GM12891 (cell line): ENCODE measurements at regions not wholly inside any gene's neighbourhood (a gene's known extent, or its start where the extent isn't known, plus 50 kb on each side); places are given as distances from the start of the nearest gene placed in this dataset.
A peak's percentile ranks its signal among the peaks of the same experiment; 100 is the strongest.

Experiments
- DNase-seq: peaks from one replicate; pipeline ENCODE4 v3.0.0; 2011; ENCODE audit warnings: low spot score; ENCODE audit not compliant: insufficient read length
- FAIRE-seq: peaks from 2 replicates; lab custom pipeline; 2011; peaks lifted over from hg19 to GRCh38; lab: Jason Lieb, UNC
- PAX5 ChIP-seq: IDR thresholded peaks from 2 replicates; pipeline ENCODE4 v1.6.1; 2011; ENCODE audit warnings: low read length, moderate library complexity, mild to moderate bottlenecking; ENCODE audit not compliant: insufficient read depth, severe bottlenecking
- POLR2A ChIP-seq: IDR thresholded peaks from 2 replicates; pipeline ENCODE4 v1.6.1; 2011; ENCODE audit warnings: low read depth, low read length, control low read depth
- POLR2AphosphoS5 ChIP-seq: IDR thresholded peaks from 2 replicates; pipeline ENCODE4 v1.6.1; 2011; ENCODE audit warnings: low read depth, low read length, control low read depth
- POU2F2 ChIP-seq: IDR thresholded peaks from 2 replicates; pipeline ENCODE4 v1.6.1; 2011; ENCODE audit warnings: low read depth, mild to moderate bottlenecking, control low read depth, low read length, moderate library complexity
- SPI1 ChIP-seq: IDR thresholded peaks from 2 replicates; pipeline ENCODE4 v1.6.1; 2011; ENCODE audit warnings: low read depth, low read length, control low read depth
- TAF1 ChIP-seq: IDR thresholded peaks from 2 replicates; pipeline ENCODE4 v1.6.1; 2011; ENCODE audit warnings: low read depth, low read length, control low read depth

- DNase-seq = no peak
- TF ChIP-seq SPI1 = peak; percentile 17; the same call in 1 of the 2 replicates
- TF ChIP-seq POU2F2 = no peak
- no peak for FAIRE-seq
Measured at GRCh38 chr9:22204240-22204639, 195.1 kb upstream of the CDKN2B start.

GRCh38 chr9:22206833-22207232, 197.7 kb upstream of the CDKN2B start:
- no peak for DNase-seq
- no peak for FAIRE-seq
- TF ChIP-seq PAX5 (peak; percentile 25), POLR2A (no peak), SPI1 (no peak), POLR2AphosphoS5 (no peak), TAF1 (no peak), POU2F2 (no peak)

- no peak for TF ChIP-seq POLR2A
- TF ChIP-seq SPI1 = no peak
- TF ChIP-seq TAF1 = no peak
- no peak for TF ChIP-seq PAX5
- TF ChIP-seq POLR2AphosphoS5 = no peak
- TF ChIP-seq POU2F2 = no peak
- no peak for FAIRE-seq
- no peak for DNase-seq
Measured at GRCh38 chr9:22208846-22209585, 199.9 kb upstream of the CDKN2B start.

- FAIRE-seq (no peak), DNase-seq (no peak)
- TF ChIP-seq TAF1 (no peak), POLR2A (no peak), SPI1 (no peak), PAX5 (no peak), POLR2AphosphoS5 (no peak), POU2F2 (no peak)
Measured at GRCh38 chr9:22210262-22210661, 201.2 kb upstream of the CDKN2B start.

GRCh38 chr9:22210936-22211335, 201.8 kb upstream of the CDKN2B start:
- DNase-seq (no peak), FAIRE-seq (no peak)
- TF ChIP-seq TAF1 (no peak), SPI1 (no peak), POLR2AphosphoS5 (no peak), PAX5 (no peak), POU2F2 (no peak), POLR2A (no peak)

- TF ChIP-seq POU2F2 = no peak
- TF ChIP-seq SPI1 = no peak
- no peak for TF ChIP-seq TAF1
- TF ChIP-seq POLR2A = no peak
- TF ChIP-seq POLR2AphosphoS5 = no peak
- TF ChIP-seq PAX5 = no peak
- FAIRE-seq (no peak), DNase-seq (no peak)
Measured at GRCh38 chr9:22211588-22212360, 202.7 kb upstream of the CDKN2B start.

GRCh38 chr9:22214021-22214420, 204.9 kb upstream of the CDKN2B start:
- TF ChIP-seq SPI1 (no peak), TAF1 (no peak), POU2F2 (no peak), POLR2AphosphoS5 (no peak), POLR2A (no peak), PAX5 (no peak)
- FAIRE-seq = no peak
- DNase-seq = no peak

- no peak for DNase-seq
- no peak for FAIRE-seq
- TF ChIP-seq SPI1 (no peak), POLR2A (no peak), POLR2AphosphoS5 (no peak), POU2F2 (no peak)
Measured at GRCh38 chr9:22214497-22215031, 205.5 kb upstream of the CDKN2B start.

GRCh38 chr9:22215521-22215920, 206.4 kb upstream of the CDKN2B start:
- TF ChIP-seq POU2F2 (no peak), POLR2AphosphoS5 (no peak), POLR2A (no peak), SPI1 (no peak), TAF1 (no peak), PAX5 (no peak)
- DNase-seq (no peak), FAIRE-seq (no peak)
